ENCODE measurements at regions not wholly inside any gene's neighbourhood (a gene's known extent, or its start where the extent isn't known, plus 50 kb on each side); places are given as distances from the start of the nearest gene placed in this dataset.
"Not testable (repeated sequence)": the region's sequence is repeated elsewhere in the genome, so short reads cannot be mapped to it uniquely, and the experiment has no call there.

- DNase-seq (ENCODE audit: low read depth in 2 of 2), result no peak
These were observed 1423.7 kb upstream of the PCDH20 start for GRCh38 chr13:62839338-62839737.

DNA sequence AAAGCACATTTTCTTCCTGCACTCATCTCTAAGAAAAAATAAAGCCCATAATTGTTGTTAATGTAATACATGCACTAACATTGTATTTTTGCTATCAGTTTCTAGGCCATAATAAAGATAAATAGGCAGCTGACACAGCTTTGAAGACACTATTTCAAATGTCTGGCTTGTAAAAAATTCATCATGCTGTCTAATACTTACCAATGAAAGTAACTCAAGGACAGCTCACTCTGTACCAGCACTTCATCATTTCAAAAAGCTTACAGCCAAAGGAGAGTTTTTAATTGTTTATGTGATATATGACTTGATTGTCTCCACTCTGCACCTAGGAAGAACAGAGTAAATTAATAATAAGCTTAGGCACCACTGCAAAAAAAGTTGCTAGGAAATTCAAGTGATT lies 1423.3 kb upstream of the PCDH20 start:
- no peak for DNase-seq (ENCODE audit: low read depth in 2 of 2)

DNA sequence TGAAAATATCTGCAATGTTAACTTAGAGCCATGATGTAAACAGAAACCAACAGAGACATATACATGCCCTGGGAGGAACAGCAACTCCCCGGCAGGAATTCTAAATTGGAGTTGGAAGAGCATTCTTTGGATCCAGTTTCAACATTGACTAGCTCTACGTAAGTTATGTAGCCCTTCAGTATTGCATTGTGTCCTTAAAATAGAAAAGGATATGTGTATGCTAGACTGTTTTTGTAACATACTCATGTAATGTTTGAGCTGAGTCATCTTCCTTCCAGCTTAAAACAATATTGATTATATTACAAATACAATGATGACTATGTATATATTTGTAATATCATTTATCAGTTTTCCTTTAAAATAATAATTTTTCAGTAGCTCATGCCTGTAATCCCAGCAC lies 1422.2 kb upstream of the PCDH20 start:
- no peak for DNase-seq (ENCODE audit: low read depth in 2 of 2)

DNA sequence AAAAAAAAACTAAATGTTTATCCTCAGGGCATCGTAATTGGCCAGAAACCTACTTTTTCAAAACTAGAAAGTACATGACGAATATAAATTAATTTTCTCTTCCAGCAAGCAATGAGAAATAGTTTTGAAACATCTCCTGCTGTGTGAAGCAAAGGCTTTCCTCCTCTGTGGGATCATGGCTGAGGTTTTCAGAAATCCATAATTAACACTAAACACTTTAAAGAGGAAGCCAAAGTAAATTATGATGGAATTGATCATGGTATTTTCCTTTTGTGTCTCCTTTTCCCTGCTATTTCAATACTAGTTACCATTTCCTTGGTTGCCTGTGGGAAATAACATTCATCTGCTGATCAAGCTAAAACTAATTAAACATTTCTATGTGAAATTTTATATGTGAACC lies 1413.8 kb upstream of the PCDH20 start:
- DNase-seq (ENCODE audit: low read depth in 2 of 2), result no peak

DNA sequence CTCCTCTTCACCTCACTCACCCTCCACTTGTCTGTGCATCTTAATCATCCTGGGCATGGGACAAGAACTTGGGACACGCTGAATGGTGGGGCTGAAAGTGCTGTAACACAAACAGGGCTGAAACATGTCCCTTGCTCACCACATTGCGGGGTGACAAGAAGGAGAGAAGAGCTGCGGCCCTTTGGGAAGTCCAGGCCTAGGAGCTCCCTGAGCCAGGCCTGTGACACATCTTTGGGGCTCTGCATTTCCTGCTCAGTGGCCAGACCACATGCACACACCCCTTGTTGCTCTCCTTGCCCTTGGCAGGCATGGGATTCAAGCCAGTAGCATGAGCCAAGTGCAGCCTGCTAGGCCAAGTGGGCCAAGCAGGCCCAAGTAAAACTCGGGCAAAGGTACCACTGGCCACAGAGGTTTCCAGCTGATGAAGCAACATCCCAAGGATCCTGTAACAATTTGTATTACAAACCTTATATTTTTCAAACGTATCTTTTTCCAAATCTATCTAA lies 1384.3 kb upstream of the PCDH20 start:
- no peak for DNase-seq (ENCODE audit: low read depth in 2 of 2)

- no peak for DNase-seq (ENCODE audit: low read depth in 2 of 2)
These were observed 1383.4 kb upstream of the PCDH20 start for GRCh38 chr13:62799038-62799535.

GRCh38 chr13:62793850-62794249 lies 1378.2 kb upstream of the PCDH20 start:
- no peak for DNase-seq (ENCODE audit: low read depth in 2 of 2)

- no peak for DNase-seq (ENCODE audit: low read depth in 2 of 2)
These were observed 1366.2 kb upstream of the PCDH20 start for GRCh38 chr13:62781866-62782265.

GRCh38 chr13:62779161-62779560 lies 1363.5 kb upstream of the PCDH20 start:
- DNase-seq (ENCODE audit: low read depth in 2 of 2), result no peak

- DNase-seq (ENCODE audit: low read depth in 2 of 2), result no peak
These were observed 1351.8 kb upstream of the PCDH20 start for GRCh38 chr13:62767473-62767872.

DNA sequence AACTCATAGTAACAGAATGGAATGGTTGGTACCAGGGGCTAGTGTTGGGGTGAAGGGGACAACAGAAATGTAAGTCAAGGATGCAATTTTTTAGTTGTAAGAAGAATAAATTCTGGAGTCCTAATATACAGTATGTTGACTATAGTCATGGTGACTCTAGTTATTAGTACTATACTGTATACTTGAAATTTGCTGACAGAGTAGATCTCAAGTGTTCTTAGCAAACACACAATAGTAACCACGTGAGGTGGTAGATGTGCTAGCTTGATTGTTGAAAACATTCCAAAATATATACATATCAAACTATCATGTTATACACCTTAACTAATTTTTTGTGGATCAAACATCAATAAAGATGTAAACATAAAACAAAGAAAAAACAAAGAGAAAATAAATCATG lies 1345.1 kb upstream of the PCDH20 start:
- no peak for DNase-seq (ENCODE audit: low read depth in 2 of 2)

GRCh38 chr13:62747629-62748028 lies 1332.0 kb upstream of the PCDH20 start:
- DNase-seq (ENCODE audit: low read depth in 2 of 2), result no peak

DNA sequence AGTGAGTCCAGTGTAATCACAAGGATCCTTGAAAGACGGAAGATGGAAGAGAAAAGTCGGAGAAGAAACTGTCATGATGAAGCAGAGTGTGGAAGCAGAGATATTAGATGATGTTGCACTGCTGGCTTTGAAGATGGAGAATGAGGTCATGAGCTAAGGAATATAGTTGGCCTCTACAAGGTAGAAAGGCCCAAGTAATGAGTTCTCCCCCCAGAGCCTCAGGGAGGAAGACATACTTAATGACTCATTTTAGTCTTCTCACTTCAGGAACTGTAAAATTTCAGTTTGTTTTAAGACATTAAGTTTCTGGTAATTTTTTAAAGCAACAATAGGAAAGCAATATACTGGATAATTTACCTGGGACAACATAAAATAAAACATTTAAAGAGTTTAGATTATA lies 1331.5 kb upstream of the PCDH20 start:
- DNase-seq (ENCODE audit: low read depth in 2 of 2), result no peak

GRCh38 chr13:62729746-62730145 lies 1314.1 kb upstream of the PCDH20 start:
- not testable (repeated sequence) for DNase-seq (ENCODE audit: low read depth in 2 of 2)

DNA sequence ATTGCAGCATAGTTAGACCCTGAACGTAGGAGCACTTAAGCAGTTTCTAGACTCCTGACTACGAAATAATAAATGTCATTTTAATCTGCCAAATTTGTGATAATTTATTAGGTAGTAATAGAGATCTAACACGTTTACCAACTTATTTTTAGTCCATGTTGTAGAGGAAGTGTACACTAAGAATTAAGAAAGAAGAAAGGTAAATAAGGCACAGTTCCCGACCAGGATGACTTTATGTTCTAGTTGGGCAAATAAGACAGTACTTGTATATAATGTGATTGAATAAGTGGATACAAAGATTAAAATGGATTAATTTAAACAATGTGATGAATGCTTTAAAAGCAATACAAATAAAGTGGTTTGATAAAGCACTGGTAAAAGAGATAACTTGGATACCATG lies 1306.2 kb upstream of the PCDH20 start:
- no peak for DNase-seq (ENCODE audit: low read depth in 2 of 2)

DNA sequence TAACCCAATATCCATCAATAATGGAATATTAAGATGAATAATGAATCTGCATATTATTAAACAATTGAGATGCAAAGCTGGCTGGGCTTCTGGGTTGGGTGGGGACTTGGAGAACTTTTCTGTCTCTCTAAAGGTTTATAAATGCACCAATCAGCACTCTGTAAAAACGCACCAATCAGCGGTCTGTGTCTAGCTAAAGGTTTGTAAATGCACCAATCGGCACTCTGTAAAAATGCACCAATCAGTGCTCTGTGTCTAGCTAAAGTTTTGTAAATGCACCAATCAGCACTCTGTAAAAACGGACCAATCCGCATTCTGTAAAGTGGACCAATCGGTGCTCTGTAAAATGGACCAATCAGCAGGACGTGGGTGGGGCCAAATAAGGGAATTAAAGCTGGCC lies 1296.3 kb upstream of the PCDH20 start:
- DNase-seq (ENCODE audit: low read depth in 2 of 2), result not testable (repeated sequence)

GRCh38 chr13:62710787-62711186 lies 1295.1 kb upstream of the PCDH20 start:
- no peak for DNase-seq (ENCODE audit: low read depth in 2 of 2)

DNA sequence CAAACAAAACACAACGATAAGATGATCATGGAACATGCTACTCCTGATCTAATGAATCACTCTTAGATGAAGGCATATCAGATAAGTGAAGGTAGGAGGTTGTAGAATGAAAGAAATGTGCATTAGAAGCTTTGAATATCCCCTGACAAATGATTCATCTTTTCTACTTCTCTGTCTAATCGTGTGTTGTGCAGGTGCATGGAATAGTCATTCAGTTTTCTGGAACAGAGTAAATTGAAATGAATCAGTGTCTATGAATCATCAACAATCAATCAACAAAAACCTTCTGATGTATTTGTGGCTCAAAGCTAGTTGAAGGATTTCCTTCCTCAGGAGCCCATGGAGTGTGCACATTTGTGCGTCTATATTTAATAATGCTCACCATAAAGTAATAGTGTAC lies 1290.4 kb upstream of the PCDH20 start:
- DNase-seq (ENCODE audit: low read depth in 2 of 2), result no peak

DNA sequence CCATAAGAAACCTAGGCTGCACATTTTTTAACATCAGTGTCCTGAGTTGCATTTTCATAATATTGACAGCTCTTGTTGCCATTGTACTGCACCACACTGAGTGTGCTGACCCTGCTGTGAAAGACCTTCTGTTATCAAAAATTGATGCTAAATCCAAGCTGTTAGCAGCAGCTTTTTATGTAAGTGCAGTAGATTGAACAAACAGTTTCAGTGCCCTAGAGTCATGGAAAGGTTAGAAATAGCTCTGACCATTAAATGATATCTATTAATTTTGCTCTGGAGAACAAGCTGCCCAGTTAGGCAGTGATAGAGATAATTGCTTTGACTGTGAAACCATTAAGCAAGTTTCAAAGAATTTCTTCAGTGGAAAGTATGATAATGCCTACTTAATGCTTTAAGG lies 1289.2 kb upstream of the PCDH20 start:
- DNase-seq (ENCODE audit: low read depth in 2 of 2), result no peak

DNA sequence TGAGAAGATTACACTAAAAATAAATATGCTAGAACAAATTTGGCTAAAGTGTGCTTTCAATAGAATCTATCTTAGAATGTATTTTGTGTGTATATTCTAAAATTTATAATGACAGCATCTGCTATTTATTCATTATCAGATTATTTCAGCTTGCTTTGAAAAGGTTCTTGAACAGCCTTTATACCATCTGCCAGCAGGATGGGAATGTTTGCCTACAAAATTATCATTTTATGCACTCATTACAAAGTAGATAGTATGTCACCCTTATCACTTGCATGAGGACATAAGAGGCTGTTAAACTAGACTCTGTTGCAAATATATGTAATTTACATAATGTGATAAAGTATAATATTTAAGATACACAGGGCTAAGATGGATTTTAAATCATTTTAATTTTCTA lies 1286.9 kb upstream of the PCDH20 start:
- no peak for DNase-seq (ENCODE audit: low read depth in 2 of 2)

GRCh38 chr13:62697701-62698100 lies 1282.1 kb upstream of the PCDH20 start:
- DNase-seq (ENCODE audit: low read depth in 2 of 2), result no peak

GRCh38 chr13:62696490-62696889 lies 1280.8 kb upstream of the PCDH20 start:
- no peak for DNase-seq (ENCODE audit: low read depth in 2 of 2)

DNA sequence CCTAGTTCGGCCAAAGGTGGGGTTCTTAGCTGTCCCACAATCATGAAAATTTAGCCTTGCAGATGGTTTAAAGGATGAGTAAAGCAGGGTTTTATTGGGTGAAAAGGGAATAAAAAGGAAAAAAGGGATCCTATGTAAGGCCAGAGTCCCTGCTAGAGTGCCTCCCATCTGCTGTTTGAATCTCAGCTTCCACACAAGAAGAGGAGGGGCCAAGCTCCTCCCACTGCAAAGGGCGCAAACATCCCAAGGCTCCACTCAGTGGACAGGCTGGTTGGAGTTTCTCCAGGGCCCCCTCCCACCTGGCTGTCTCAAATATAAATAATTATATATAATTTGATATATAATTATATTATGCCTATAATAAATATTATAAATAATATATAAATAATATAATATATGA lies 1272.1 kb upstream of the PCDH20 start:
- DNase-seq (ENCODE audit: low read depth in 2 of 2), result no peak

DNA sequence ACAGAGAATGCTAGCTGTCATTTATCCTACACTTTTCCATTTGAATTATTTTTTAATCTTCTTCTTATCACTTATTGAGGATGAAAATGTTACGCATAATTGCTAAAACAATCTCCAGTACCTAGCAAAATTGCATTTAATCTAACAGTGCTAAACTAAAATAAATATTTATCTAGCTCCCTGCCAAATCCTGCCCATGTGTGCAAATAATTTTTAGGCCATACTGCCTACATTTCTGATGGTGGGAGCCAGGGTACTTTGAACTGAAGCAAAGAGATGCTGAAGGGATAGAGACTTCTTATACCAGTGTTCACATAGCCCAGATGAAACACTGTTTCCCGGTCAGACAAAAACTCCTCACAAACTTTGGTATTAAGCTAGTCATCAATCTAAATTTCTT lies 1268.7 kb upstream of the PCDH20 start:
- DNase-seq (ENCODE audit: low read depth in 2 of 2), result no peak

- no peak for DNase-seq (ENCODE audit: low read depth in 2 of 2)
These were observed 1267.1 kb upstream of the PCDH20 start for GRCh38 chr13:62682788-62683187.
